Epidermal melanocyte (primary cell): ENCODE measurements at regions not wholly inside any gene's neighbourhood (a gene's known extent, or its start where the extent isn't known, plus 50 kb on each side); places are given as distances from the start of the nearest gene placed in this dataset.

ENCODE experiments used
- DNase-seq: peaks from one replicate; pipeline ENCODE4 v3.0.0; 2011; ENCODE audit warnings: low spot score; ENCODE audit not compliant: insufficient read length

DNA sequence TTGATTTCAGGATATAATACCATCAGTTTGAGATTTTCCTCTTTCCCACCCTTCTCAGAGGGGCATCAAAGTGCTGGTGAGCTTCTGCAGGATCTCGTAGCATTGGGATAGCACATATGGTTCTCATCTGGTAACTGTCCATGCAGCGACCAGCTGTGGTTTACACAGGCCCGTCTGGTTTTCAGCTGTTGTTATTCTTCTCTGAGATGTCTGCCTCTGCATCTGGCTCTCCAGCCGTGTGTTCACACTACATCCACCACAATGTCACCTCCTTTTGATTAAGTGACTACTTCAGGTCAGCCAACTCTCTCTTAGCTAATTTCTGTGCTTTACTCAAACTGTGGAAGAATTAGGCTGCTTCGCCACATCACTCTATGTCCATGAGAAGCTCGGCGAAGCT lies 676.7 kb upstream of the TENM3 start:
- peak; percentile 33 for DNase-seq

DNA sequence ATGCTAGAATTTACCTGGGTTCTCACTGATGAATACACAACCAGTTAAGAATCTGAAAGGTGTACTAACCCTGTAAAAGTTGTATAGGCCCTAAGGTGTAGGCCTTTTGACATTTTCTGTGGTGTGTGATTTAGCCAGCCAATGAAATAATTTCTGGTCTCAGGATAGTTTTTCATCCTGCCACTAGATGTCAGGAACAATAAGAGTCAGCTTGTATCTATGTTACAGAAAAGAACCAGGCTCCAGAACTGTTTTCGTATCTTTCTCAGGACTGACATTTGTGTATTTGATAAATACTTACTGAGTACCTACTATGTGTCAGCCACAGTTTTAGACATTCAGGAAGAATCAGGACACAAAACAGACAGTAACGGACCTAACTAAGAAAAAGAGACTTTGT lies 673.6 kb upstream of the TENM3 start:
- DNase-seq, result no peak

DNA sequence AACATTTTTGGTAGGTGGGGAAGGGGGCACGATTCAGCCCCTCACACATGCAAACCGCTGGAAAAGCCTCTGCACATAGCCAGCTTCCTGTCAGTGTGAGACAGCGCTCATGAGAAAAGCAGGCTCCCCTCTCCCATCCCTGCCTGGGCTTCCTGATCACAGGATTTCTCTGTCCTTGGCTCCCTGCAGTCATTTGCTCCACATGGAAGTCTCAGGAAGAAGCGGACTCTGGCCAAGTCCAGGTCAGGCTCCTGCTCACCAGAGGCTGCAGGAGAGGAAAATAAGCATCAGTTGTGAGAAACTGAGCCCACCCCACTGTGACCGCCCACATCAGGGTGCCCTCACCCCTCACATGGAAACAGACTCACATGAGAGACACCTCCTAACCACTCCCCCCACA lies 664.3 kb upstream of the TENM3 start:
- no peak for DNase-seq

DNA sequence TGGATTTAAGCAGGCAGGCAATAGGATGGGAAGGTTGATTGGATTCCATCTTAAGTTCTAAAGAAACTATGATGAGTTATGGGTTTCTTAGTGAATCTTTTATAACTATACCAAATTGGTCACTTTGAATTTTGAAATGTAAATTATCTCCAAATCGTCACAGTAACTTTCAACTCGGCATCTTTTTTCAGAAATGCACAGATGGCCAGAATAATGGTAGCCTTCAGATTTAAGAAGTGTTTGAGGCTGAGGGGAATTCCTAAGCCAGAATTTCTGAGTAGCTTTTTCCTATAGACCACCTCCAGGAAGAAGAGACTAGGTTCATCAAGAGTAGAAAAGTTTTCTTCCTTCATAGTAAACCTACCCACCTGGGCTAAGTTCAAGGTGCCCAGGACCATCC lies 663.7 kb upstream of the TENM3 start:
- DNase-seq, result no peak

DNA sequence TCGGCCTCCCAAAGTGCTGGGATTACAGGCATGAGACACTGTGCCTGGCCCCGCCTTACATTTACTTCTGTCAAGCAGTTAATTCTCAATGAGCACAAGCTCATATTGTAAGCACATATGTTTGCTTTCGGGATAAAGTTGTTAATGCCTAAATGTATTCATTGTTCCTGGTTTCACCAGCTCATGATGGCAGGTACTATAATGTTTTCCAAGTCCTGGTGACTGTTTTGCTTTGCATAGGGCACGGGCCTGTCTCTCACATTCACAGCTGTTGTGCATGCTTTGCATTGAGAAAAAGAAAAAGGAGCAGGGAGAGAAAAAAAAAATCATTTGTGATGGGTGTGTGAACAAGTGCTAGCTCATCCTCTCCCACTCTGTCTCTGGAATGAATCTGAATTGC lies 661.2 kb upstream of the TENM3 start:
- no peak for DNase-seq

DNA sequence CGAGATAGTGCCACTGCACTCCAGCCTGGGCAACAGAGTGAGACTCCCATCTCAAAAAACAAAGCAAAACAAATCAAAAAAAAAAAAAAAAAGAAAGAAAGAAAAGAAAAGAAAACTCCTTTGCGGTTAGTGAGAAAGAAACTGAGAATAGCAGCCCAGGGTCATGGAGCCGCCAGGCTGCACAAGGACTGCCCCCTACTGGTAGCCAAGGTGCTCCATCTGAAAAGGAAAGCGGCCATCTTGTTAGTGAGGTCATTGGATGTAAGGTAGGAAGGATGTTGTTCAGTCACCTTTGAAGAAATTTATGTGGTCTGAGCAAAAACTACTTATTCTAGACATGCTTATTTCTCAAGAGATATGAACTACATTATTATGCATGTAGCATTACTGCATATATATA lies 660.6 kb upstream of the TENM3 start:
- no peak for DNase-seq

DNA sequence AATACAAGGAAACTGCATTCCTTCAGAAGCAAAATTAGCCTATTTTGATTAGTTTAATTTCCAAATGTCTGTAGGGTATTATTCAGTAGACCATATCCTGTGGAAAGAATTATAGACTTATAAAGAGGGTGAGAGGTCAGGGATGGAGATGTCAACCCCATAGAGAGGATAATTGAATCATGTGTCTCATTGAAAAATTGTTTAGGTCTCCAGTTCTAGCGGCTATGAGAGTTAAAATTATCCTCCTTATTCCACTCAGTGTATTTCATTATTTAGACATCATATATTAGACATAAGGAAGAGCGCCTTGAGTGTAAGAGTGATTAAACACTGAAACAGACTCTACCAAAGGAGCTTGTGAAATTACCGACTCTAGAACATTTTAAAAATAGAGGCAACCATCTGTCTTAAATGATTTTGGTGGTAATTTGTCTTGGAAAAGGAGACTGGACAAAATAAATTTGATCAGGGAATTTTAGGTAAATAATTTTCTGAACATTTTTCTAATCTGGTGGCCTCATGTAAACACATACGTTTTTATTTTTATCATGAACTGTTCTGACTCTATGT lies 654.4 kb upstream of the TENM3 start:
- DNase-seq, result no peak

DNA sequence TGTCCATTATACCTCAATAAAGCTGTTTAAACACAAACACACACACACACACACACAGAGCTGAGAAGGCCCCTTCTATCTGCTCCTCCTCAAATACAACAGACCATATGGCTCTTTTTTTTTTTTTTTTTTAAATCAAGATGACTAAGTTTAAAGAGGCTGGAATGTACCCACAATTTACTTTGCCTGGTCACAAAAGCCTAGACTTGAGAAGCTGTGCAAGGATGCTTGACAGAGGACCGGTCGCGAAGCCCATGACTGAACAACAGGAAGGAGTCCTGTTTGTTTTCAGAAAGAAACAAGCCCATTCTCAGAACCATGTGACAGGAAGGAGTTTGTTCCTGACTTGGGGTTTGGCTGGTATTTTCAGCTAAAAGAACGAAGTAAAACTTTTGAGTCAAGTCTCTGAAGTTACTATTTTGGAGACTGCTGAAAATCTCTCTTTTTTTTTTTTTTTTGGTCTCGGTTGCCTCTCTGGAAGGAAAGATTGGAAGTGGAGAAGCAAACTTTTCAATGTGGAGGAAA lies 650.9 kb upstream of the TENM3 start:
- DNase-seq, result no peak

DNA sequence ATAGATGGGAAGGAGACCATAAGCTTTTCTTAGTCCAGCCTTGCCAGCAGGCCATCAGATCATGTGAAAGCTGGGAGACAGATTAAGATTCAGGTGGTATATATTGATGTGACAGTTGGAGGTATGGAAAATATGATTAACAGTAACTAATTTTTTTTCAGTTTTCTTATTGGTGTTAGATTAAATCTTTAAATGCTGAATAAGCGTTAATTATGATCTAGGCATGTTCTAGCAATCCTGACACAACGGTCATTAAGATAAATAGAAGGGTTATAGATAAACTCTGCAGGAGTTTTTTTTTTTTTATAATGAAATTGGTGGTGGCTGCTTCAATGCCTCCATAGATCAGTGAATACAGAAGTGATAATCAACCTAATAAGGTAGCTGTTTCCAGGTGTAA lies 649.5 kb upstream of the TENM3 start:
- DNase-seq, result no peak

DNA sequence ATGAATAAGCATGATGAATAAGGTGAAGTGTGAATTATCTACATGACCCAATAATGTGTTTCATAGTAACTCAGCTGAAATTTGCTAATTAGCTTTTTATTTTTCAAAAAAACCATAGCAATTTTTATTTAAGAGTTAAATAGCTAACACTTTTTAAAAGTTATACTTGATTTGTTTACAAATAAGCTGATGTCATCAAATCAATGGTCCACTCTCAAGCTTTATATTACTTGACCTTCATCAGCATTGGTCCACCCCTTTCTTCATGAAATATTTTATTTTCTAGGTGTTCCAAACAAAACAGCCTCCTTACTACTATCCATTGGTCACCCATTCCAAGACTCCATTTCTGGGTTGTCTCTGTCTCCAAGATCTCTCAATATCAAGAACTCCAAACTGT lies 649.0 kb upstream of the TENM3 start:
- DNase-seq, result no peak

DNA sequence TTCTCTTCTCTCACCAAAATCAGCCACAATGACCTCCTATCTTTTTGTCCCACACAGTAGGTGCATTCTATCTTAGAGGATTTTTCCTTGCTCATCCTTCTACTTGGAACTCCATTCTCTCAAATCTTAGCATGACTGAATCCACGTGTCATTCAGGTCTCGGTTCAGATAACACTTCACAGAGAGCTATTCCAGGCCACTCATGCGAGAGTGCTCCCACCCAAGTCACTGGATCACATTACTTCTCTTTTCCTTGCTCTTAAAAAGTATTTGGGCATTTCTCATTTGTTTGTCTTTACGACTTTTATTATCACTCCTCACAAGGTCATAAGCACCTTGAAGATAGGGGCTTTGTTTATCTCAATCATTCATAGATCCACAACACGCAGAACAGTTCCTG lies 647.5 kb upstream of the TENM3 start:
- DNase-seq, result no peak

DNA sequence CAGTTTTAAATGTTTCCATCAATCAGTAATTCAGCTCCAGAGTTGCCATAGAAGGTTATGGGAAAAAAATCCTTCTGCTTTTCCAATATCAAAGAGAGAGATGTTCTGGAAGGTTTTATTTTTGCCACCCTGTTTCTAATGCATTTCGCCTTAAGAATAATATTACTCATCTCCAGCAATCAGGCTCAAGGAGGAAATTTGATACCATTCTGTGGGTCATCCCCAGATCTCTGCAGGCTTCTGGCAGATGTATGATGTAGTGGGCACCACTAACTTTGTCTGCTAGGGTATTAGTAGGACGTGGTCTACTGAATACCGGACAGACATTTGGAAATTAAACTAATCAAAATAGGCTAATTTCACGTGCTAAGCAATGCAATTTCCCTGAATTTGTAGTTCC lies 645.4 kb upstream of the TENM3 start:
- DNase-seq, result no peak

DNA sequence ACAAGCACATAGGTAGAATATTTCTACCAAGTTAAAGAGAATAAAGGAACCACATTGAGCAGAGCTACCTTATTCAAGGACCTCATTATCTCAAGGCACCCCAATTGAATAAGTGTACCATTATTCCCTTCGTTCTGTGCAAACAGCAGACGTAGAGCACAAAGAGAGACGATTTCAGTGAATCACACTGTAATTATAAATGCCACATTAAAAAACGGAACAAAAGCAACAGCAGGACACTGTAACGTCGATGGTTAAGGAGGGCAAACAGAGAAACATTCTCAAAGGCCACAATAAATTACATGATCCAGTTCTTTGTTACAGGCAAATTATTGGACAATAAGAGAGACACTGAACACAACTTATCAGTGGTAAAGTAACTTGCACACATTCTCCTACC lies 644.1 kb upstream of the TENM3 start:
- DNase-seq, result no peak

DNA sequence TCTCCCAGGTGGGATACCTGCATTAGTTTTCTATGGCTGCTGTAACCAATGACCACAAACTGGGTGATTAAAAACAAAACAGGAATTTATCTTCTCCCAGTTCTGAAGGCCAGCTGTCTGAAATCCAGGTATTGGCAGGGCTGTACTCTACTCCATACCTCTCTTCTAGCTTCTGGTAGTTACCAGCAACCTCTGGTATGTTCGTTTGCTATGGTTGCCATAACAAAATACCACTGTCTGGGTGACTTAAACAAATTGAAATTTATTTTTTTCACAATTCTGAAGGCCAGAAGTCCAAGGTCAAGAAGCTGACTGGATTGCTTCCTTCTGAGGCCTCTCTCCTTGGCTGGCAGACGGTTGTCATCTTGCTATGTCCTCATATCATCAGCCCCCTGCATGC lies 642.1 kb upstream of the TENM3 start:
- no peak for DNase-seq

DNA sequence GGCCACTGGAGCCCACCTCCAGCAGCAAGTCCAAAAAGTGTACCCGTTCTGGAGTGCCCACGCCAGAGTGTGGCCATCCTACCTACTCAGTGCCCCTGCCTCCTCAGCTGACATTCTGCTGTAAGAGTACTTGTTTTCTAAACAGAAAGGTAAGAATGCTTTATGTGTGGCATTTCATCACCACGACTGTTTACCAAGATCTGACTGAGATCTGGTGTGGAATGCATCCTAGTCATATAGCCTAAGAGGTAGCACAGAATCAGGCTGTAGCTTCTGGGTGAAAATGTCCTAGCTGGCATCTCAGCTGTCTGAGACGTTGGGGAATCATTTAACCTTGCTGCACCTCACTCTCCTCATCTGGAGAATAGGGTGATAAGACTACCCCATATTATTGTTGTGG lies 638.7 kb upstream of the TENM3 start:
- no peak for DNase-seq

DNA sequence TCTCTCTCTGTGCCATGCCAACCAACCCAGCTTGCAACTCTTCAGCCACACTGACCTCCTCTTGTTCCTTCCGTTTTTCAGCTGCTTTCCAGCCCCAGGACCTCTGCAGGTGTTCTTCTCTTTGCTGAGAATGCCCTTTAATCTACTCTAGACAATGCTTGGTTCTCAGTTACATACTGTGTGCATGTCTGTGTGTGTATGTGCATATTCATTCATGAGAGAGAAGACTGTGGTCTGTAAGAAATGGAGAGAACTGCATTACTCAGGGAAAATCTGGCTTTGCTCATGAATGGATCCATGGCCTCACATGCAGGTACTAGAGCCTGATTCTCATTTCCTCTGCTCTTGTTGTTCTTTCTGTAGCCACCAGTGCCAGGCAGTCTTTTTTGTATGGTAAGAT lies 636.9 kb upstream of the TENM3 start:
- no peak for DNase-seq

DNA sequence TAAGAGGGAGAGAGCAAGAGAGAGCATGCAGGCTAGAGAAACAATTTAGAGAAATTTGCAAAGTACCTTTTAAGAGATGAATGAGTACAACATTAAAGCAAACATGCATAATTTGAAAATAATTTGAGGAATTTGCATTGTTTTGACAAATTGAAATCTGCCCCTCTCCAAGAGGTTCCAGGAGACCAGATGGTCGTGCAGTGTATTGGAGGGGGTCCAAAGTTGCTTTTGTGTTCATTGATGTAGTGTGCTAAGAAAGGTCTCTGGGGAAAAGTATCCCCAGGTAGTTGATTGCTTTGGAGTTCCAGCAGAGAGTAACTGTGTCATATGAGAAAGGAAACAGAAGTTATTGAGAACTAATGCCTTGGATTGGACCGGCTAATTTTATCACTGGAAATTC lies 635.0 kb upstream of the TENM3 start:
- DNase-seq, result no peak

DNA sequence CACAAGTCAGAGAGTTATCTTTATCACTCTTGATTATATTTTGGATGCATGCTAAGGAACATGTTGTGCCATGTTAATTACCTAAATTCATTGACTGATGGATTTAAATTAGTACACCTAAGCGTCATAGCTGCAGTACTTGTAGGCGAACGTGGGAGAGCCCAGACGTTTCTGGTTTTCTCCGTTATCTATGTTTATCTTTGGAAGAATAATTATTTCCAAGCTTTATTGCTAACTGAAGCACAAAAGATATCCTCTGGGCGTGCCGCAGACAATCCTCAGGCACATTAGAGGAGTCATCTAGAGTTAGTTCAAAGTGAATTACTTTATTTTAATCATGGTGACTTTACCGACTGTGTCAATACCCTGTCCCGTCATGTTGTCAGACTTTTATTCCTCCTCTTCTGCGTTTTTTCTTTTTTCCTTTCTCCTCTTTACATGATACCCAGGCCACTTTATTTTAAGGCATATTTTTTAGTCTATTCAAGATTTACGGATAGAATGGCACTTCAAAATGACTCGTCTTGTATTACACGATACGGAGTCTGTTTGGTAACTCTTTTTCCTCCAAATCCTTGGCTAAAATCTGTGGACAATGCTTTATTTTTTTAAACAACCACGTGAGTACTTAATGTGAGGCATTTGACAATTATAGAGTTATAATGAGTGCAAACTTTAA lies 632.0 kb upstream of the TENM3 start:
- no peak for DNase-seq

DNA sequence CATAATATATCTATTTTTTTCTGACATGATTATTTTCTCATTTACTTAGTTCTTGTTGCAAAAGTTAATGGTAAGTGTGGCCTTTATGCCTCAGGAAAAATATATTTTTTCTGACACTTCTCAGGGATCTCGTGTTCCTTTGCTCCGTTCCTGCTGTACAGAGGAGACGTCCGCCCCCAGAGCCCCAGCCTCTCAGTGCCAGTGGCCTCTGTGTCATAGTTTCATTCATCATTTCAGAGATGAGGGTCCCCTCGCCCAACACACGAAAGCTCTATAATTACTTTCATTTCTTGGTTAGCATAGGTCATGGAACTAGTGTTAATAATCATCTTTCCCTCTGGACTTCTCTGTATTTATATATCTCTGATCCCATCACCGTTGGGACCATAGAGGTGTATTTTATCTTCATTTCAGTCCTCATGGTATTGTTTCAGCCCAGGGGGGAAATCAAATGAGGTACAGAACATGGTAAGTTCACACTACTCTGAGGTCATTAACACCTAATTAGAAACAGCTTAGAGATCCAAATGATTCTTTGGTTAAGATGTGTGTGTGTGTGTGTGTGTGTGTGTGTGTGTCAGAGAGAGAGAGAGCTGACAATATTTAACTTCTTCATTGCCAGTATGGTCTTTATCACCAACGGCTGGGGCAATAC lies 631.1 kb upstream of the TENM3 start:
- DNase-seq, result no peak

DNA sequence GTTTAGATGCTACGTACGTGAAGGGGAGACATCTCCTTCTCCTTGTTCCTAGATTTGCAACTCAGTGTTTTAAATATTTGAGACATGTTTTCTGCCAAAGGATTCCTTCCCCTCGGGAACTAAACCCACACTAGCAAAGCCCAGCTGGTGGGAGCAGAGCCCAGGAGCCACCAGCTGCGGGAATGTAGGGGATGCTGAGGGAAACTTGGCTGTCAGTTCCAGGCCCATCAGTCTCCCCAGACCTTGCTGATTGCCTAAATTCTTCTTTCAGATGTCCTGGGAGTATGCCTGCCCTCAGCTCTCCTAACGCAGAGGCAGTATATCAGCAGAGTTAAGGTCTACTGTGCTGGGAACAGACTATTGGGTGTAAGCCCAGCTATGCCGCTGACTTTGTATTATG lies 630.0 kb upstream of the TENM3 start:
- DNase-seq, result no peak

DNA sequence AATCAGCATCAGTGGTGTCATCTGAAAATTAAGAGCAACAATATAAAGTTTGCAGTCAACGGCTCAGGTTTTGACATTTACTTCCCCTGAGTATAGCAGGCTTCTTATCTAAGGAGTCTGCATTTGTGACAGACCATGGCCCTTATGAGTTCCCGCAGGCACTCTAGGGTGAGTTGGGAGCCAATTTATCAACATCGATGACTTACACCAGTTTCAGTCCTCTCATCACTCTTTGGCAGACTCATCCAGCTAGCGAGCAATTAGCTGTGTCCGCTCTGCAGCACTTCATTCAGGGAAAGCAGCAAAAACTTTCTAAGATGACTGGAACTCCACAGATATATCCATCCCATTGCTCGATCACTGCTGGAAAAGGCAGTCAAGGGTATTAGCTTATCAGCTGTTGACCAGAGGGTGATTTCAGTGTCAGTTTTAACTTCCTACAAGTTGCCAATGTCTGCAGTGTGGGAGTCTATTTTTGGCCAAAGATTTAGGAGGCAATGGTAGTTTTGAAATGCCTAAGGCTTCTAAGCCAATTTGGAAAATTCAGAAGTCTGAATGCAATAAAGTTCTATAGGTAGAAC lies 625.1 kb upstream of the TENM3 start:
- no peak for DNase-seq

DNA sequence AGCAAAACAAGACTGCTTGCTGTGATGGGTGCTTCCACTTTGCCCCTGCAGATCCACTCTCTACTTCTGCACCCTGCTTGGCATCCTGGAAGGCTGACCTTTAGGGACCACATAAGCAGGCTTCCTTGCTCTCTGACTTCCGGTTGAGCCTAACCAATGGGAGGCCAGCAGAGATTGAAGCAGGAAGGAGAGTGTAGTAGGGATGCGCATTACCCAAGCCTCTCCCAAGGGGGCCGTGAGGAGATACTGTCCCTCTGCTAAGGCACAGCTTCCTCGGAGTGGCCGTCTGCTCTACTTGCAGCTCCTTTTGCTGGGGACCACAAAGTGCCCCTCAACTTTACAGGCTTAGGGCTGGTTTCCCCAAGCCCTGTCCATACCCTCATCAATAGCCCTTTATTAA lies 624.3 kb upstream of the TENM3 start:
- no peak for DNase-seq

DNA sequence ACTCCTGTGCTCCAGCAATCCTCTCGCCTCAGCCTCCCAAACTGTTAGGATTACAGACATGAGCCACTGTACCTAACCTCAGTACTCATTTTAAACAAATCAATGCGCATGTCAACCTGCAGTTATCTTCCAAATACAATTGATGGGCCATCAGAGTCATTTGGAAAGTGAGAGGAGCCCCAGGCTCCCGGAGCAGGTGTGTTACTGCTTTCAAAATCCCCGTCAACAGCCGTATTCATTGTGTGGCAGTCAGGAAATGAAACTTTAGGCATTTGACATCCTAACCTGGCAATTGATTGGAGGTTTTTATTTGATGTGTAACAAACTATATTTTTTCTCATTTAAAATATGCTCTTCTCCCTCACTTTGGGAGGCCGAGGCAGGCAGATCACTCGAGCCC lies 623.6 kb upstream of the TENM3 start:
- no peak for DNase-seq
